Prostate gland (tissue), 2 donors: ENCODE measurements at regions not wholly inside any gene's neighbourhood (a gene's known extent, or its start where the extent isn't known, plus 50 kb on each side); places are given as distances from the start of the nearest gene placed in this dataset.

Source experiments
- DNase-seq: peaks from one replicate; pipeline ENCODE4 v3.0.0-alpha.2; 2019; ENCODE audit warnings: low spot score
- H3K27ac ChIP-seq, 2 donors: fragments of 200-600 bp; sonication (generic); 2 replicates each; pipeline ENCODE4 v1.5.1; 2017 to 2019
- H3K27me3 ChIP-seq: fragments of 200-600 bp; sonication (generic); replicated peaks from 2 replicates; pipeline ENCODE4 v1.5.1; 2019; ENCODE audit not compliant: insufficient read depth
- H3K36me3 ChIP-seq, 2 donors: fragments of 200-600 bp; sonication (generic); 1 replicate in 1 of 2; 2 replicates in 1 of 2; pipeline versions ENCODE4 v1.5.1 to v1.8.1; 2017 to 2019
- H3K4me1 ChIP-seq: fragments of 200-600 bp; sonication (generic); replicated peaks from 2 replicates; pipeline ENCODE4 v1.5.1; 2019
- H3K4me3 ChIP-seq, 2 donors: fragments of 200-600 bp; sonication (generic); 2 replicates each; pipeline ENCODE4 v1.5.1; 2017 to 2019
- H3K9me3 ChIP-seq: fragments of 200-600 bp; sonication (generic); 2 replicates; pipeline ENCODE4 v1.5.1; 2017
- CTCF ChIP-seq, 4 experiments: fragments of 200-600 bp in 2 of 4; fragments of 450-650 bp in 2 of 4; sonication (generic) in 2 of 4; IDR thresholded peaks; 1 replicate in 3 of 4; 2 replicates in 1 of 4; pipeline ENCODE4 v1.5.1; 2016 to 2019; ENCODE audit warnings: antibody characterized with exemption in 4 of 4, mild to moderate bottlenecking in 2 of 4, moderate library complexity in 2 of 4
- POLR2A ChIP-seq: fragments of 450-650 bp; IDR thresholded peaks from one replicate; pipeline ENCODE4 v1.6.1; 2016; ENCODE audit warnings: antibody characterized with exemption, mild to moderate bottlenecking
- POLR2AphosphoS5 ChIP-seq: sonication (generic); formaldehyde crosslinking; IDR thresholded peaks from one replicate; pipeline ENCODE4 v1.6.1; 2017; ENCODE audit warnings: antibody characterized with exemption
- WGBS: methylation state at CpG from one replicate; pipeline ENCODE4 v1.1.5; 2018; 5-methylcytosine and 5-hydroxymethylcytosine counted together
- intact Hi-C: fragments of 100-400 bp; cut with DNase I; formaldehyde crosslinking; loops from one replicate; pipeline ENCODE4 v1.14.2; 2022

- Histone ChIP-seq H3K4me1 (no peaks in the 10 kb centered on the region), H3K4me3 (no peak overlapping the region), H3K27ac (no peak overlapping the region), H3K36me3 (no peaks in the 10 kb centered on the region), H3K9me3 (no peaks in the 10 kb centered on the region), H3K27me3 (no peaks in the 10 kb centered on the region)
- 69% methylated on average over 6 of the region's 6 CpGs for WGBS
- intact Hi-C loops, result no loop called here
- TF ChIP-seq CTCF (IDR thresholded peaks at IDR 0.05) (no peak), POLR2AphosphoS5 (no peak), POLR2A (no peak)
- DNase-seq, result no peak
These were observed 385.0 kb upstream of the SMIM31 start for GRCh38 chr4:164368894-164369293.

GRCh38 chr4:164373021-164373420 is 380.9 kb upstream of the SMIM31 start:
- Histone ChIP-seq H3K4me3 (no peak overlapping the region), H3K36me3 (no peaks in the 10 kb centered on the region), H3K4me1 (no peaks in the 10 kb centered on the region), H3K27me3 (no peaks in the 10 kb centered on the region), H3K27ac (no peak overlapping the region), H3K9me3 (no peaks in the 10 kb centered on the region)
- 78% methylated on average over 1 of the region's 1 CpG for WGBS
- no peak for DNase-seq
- no peak for TF ChIP-seq POLR2AphosphoS5
- TF ChIP-seq POLR2A, result no peak
- no peak for TF ChIP-seq CTCF (IDR thresholded peaks at IDR 0.05)
- intact Hi-C loops, result no loop called here

DNA sequence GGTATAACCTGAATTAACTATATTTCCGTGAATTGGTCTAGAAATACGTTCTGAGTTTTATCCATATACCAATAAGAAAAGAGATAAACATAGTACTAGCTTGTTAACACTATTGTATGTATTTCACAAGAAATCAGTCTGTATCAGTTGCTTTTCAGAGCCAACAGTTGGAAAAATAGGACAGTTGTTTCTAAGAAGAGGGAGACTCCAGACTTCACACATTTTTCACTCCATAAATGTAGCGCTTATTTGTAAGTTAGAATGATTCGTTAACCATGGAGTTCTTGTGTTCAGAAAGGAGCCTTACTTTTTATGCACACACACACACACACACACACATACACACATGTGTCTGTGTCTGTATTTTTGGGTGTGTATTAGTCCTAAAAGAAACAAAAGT is 376.7 kb upstream of the SMIM31 start:
- TF ChIP-seq POLR2AphosphoS5, result no peak
- no peak for DNase-seq
- WGBS, result 90% methylated on average over 4 of the region's 4 CpGs
- Histone ChIP-seq H3K4me3 (no peak overlapping the region), H3K27ac (no peak overlapping the region), H3K27me3 (no peaks in the 10 kb centered on the region), H3K9me3 (no peaks in the 10 kb centered on the region), H3K4me1 (no peaks in the 10 kb centered on the region), H3K36me3 (no peaks in the 10 kb centered on the region)
- intact Hi-C loops, result no loop called here

- no peak for DNase-seq
- Histone ChIP-seq H3K4me1 (no peaks in the 10 kb centered on the region), H3K4me3 (no peak overlapping the region), H3K36me3 (no peaks in the 10 kb centered on the region), H3K9me3 (no peaks in the 10 kb centered on the region), H3K27me3 (no peaks in the 10 kb centered on the region), H3K27ac (no peak overlapping the region)
- WGBS, result 95% methylated on average over 5 of the region's 5 CpGs
- no peak for TF ChIP-seq POLR2AphosphoS5
- TF ChIP-seq POLR2A, result no peak
- no peak for TF ChIP-seq CTCF (IDR thresholded peaks at IDR 0.05)
- intact Hi-C loops, result no loop called here
These were observed 375.6 kb upstream of the SMIM31 start for GRCh38 chr4:164378361-164378760.

- no peaks in the 10 kb centered on the region for H3K9me3 ChIP-seq
- H3K27ac ChIP-seq, result no peak overlapping the region
- intact Hi-C loops, result no loop called here
- WGBS, result 85% methylated on average over 3 of the region's 3 CpGs
- peaks cover 2% of the 10 kb centered on the region for H3K27me3 ChIP-seq
- DNase-seq, result no peak
- H3K4me3 ChIP-seq, result no peak overlapping the region
- no peak for TF ChIP-seq POLR2A
- no peak for TF ChIP-seq POLR2AphosphoS5
- no peaks in the 10 kb centered on the region for H3K4me1 ChIP-seq
- H3K36me3 ChIP-seq, result no peaks in the 10 kb centered on the region
These were observed 374.2 kb upstream of the SMIM31 start for GRCh38 chr4:164379694-164380093.

DNA sequence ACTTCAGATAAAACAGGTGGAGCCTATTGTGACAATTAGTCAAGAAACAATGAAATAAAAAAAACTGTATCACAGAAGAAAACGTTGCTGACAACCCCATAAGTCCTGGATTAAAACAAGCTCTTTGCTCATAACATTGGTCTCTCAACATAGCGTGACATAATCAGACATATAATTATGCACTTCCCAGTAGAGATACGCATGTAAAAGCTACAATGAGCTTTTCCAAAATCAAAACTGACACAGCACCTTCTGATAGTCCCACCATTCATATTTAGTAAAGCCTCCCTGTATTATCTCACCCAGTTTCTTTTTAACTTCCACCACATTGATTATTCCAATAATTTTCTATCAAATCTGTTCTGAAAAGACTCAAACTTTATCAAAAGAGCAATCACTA is 372.1 kb upstream of the SMIM31 start:
- no peaks in the 10 kb centered on the region for H3K9me3 ChIP-seq
- TF ChIP-seq CTCF (IDR thresholded peaks at IDR 0.05), result no peak
- no peak for TF ChIP-seq POLR2A
- TF ChIP-seq POLR2AphosphoS5, result no peak
- H3K27me3 ChIP-seq, result peaks cover 2% of the 10 kb centered on the region
- intact Hi-C loops, result no loop called here
- no peak overlapping the region for H3K27ac ChIP-seq
- no peaks in the 10 kb centered on the region for H3K36me3 ChIP-seq
- H3K4me1 ChIP-seq, result no peaks in the 10 kb centered on the region
- 77% methylated on average over 3 of the region's 3 CpGs for WGBS
- DNase-seq, result no peak
- H3K4me3 ChIP-seq, result no peak overlapping the region
